GM19397 (cell line): ENCODE measurements at regions not wholly inside any gene's neighbourhood (a gene's known extent, or its start where the extent isn't known, plus 50 kb on each side); places are given as distances from the start of the nearest gene placed in this dataset.
"Not testable (repeated sequence)": the region's sequence is repeated elsewhere in the genome, so short reads cannot be mapped to it uniquely, and the experiment has no call there.

Experiments
- ATAC-seq: cut with Tn5 transposase; IDR thresholded peaks from one replicate; pipeline ENCODE4 v1.9.1; 2021; ENCODE audit warnings: mild to moderate bottlenecking, moderate library complexity; ENCODE audit not compliant: unreplicated experiment

- ATAC-seq: no peak
Observed at GRCh38 chr9:90460220-90460619, 182.4 kb downstream of the DIRAS2 start.

- ATAC-seq: no peak
Observed at GRCh38 chr9:90464978-90465377, 177.6 kb downstream of the DIRAS2 start.

- ATAC-seq: no peak
Observed at GRCh38 chr9:90466441-90466840, 176.2 kb downstream of the DIRAS2 start.

- ATAC-seq: no peak
Observed at GRCh38 chr9:90469435-90469834, 173.2 kb downstream of the DIRAS2 start.

- no peak for ATAC-seq
Observed at GRCh38 chr9:90469865-90470387, 172.7 kb downstream of the DIRAS2 start.

GRCh38 chr9:90476058-90476457, 166.6 kb downstream of the DIRAS2 start:
- no peak for ATAC-seq

GRCh38 chr9:90477535-90477934, 165.1 kb downstream of the DIRAS2 start:
- ATAC-seq: no peak

- no peak for ATAC-seq
Observed at GRCh38 chr9:90478821-90479220, 163.8 kb downstream of the DIRAS2 start.

GRCh38 chr9:90485028-90485427, 157.6 kb downstream of the DIRAS2 start:
- ATAC-seq: no peak

GRCh38 chr9:90489066-90489465, 153.6 kb downstream of the DIRAS2 start:
- ATAC-seq: no peak

- no peak for ATAC-seq
Observed at GRCh38 chr9:90499761-90500160, 142.9 kb downstream of the DIRAS2 start.

- ATAC-seq: no peak
Observed at GRCh38 chr9:90502134-90502533, 140.5 kb downstream of the DIRAS2 start.

- ATAC-seq: no peak
Observed at GRCh38 chr9:90504486-90504885, 138.1 kb downstream of the DIRAS2 start.

GRCh38 chr9:90505695-90506094, 136.9 kb downstream of the DIRAS2 start:
- ATAC-seq: no peak

- ATAC-seq: not testable (repeated sequence)
Observed at GRCh38 chr9:90506402-90506801, 136.2 kb downstream of the DIRAS2 start.

GRCh38 chr9:90507621-90508020, 135.0 kb downstream of the DIRAS2 start:
- ATAC-seq: no peak

- ATAC-seq: no peak
Observed at GRCh38 chr9:90508940-90509339, 133.7 kb downstream of the DIRAS2 start.

GRCh38 chr9:90511711-90512110, 130.9 kb downstream of the DIRAS2 start:
- no peak for ATAC-seq

- no peak for ATAC-seq
Observed at GRCh38 chr9:90514877-90515276, 127.7 kb downstream of the DIRAS2 start.

- ATAC-seq: no peak
Observed at GRCh38 chr9:90515510-90515909, 127.1 kb downstream of the DIRAS2 start.

GRCh38 chr9:90517103-90517502, 125.5 kb downstream of the DIRAS2 start:
- no peak for ATAC-seq

GRCh38 chr9:90521811-90522570, 120.6 kb downstream of the DIRAS2 start:
- ATAC-seq: no peak

GRCh38 chr9:90523958-90524357, 118.7 kb downstream of the DIRAS2 start:
- no peak for ATAC-seq
